ENCODE measurements at regions not wholly inside any gene's neighbourhood (a gene's known extent, or its start where the extent isn't known, plus 50 kb on each side); places are given as distances from the start of the nearest gene placed in this dataset.

DNA sequence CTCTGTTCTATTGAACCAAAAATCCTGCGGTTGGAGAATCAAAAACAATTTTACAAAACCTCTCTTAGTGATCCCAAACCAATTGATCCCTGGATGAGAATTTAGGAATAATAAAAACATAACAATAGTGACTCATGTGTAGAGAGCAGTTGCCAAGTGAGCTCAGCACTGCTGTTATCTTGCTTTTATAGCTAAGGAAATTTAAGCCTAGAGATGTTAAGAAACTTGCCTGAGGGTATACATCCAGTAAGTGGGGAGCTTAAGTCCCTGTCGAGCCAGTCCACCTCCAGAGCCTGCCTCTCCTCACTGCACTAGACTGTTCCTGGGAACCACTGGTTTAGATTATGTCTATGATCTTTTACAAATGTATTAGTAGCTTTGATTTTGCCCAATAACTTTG is 358.4 kb upstream of the LMCD1 start:
- TF ChIP-seq EZH2 (IDR thresholded peaks at IDR 0.05; ENCODE audit: insufficient read depth, poor library complexity, severe bottlenecking) (no peak), EZH2phosphoT487 (IDR thresholded peaks at IDR 0.05; ENCODE audit: insufficient read depth, low read depth) (no peak)

All from GM23248 (cell line).